Esophagus muscularis mucosa (tissue), 3 donors: ENCODE measurements at regions not wholly inside any gene's neighbourhood (a gene's known extent, or its start where the extent isn't known, plus 50 kb on each side); places are given as distances from the start of the nearest gene placed in this dataset.

ENCODE experiments used
- CTCF ChIP-seq, 3 experiments: fragments of 200-600 bp in 2 of 3; fragments of 450-650 bp in 1 of 3; sonication (generic) in 2 of 3; IDR thresholded peaks; one replicate each; pipeline ENCODE4 v1.5.1; 2017 to 2019; ENCODE audit warnings: antibody characterized with exemption in 3 of 3, mild to moderate bottlenecking in 2 of 3, moderate library complexity in 1 of 3
- EP300 ChIP-seq: sonication (generic); formaldehyde crosslinking; IDR thresholded peaks from one replicate; pipeline ENCODE4 v1.6.1; 2017; ENCODE audit warnings: antibody characterized with exemption

- TF ChIP-seq CTCF (IDR thresholded peaks at IDR 0.05) (no peak), EP300 (no peak)
Observed at GRCh38 chr20:43398676-43399324, 58.9 kb upstream of the SRSF6 start.
